ENCODE measurements at regions not wholly inside any gene's neighbourhood (a gene's known extent, or its start where the extent isn't known, plus 50 kb on each side); places are given as distances from the start of the nearest gene placed in this dataset.

GRCh38 chr12:125193376-125194152 lies 128.3 kb downstream of the AACS start:
- DNase-seq (ENCODE audit: low spot score in 2 of 2), result no peak

DNA sequence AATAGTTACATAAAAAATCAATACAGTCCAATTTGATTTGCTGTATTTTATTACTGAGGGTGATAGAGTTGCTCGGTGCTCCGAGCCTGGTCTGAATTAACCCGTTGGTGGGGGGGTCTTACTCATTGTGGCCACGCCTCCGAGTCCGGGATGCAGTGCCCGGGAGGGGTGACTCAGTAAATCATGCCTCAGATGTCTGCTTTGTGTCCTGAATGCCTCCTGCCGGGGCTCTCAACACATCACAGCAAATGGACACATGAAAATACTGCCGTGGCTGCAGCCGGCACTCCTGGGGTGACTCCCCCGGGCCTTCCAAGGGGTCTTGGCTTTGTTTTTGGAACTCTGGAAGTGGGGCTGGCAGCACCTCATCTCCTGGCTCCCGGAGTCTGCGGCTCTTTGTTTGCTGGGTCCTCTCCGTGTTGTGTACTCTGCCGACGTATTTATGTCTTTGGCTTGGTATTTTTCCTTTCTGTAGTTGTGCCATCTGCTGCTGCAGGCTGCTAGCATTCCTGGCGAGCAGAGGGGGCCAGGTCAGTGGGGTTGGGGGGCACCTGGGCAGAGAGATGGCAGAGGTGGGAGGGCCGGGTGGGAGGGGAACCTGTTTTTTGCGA lies 129.0 kb downstream of the AACS start:
- no peak for FAIRE-seq
- no peak for DNase-seq (ENCODE audit: low spot score in 2 of 2)

More at GRCh38 chr12:125193376-125194152, 128.3 kb downstream of the AACS start:
- no peak for FAIRE-seq

GRCh38 chr12:125194987-125195386 lies 129.8 kb downstream of the AACS start:
- DNase-seq (ENCODE audit: low spot score in 2 of 2) (no peak), FAIRE-seq (no peak)

- DNase-seq (ENCODE audit: low spot score in 2 of 2) (no peak), FAIRE-seq (no peak)
Measured at GRCh38 chr12:125197326-125197725, 132.1 kb downstream of the AACS start.

DNA sequence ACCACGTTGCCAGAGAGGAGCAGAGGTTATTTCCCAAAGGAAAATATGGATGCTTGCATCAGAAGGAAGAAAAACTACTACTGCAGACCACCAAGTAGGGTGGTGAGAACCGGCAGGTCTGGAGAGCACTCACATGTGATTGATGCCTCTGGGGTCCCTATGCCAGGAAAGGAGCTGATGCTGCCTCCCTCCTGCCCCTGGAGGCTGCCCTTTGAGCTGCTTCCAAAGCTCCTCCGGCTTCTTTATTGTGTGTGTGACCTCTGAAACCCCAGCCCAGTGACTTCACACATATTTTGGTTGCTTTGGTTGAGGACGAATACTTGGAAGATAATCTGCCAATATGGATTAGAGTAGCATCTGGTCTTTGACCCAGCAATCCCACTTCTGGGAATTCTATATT lies 133.4 kb downstream of the AACS start:
- no peak for DNase-seq (ENCODE audit: low spot score in 2 of 2)

DNA sequence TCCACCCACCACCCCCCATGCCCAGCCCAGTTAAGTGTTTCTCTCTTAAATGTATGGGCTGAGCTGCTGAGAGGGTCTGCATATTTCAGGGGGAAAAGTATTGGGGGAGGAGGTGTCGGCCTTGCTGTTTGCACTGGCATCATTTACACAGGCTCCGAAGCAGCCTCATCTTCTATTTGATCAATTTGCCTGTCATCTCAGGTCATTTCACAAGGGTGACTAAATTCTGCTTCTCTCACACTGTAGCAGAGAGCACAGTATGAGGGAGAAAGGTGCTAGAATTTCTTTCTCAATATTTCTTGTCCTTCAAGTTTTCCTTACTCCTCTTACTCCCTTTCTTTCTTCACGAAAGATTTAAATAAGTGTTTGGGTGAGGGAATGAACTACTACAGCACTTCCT lies 135.9 kb downstream of the AACS start:
- no peak for FAIRE-seq
- DNase-seq (ENCODE audit: low spot score in 2 of 2), result no peak

More for the DNA sequence above, 133.4 kb downstream of the AACS start:
- no peak for FAIRE-seq

- no peak for FAIRE-seq
Measured at GRCh38 chr12:125201940-125202339, 136.7 kb downstream of the AACS start.

GRCh38 chr12:125202421-125202820 lies 137.2 kb downstream of the AACS start:
- DNase-seq (ENCODE audit: low spot score in 2 of 2), result no peak

More at GRCh38 chr12:125201940-125202339, 136.7 kb downstream of the AACS start:
- DNase-seq (ENCODE audit: low spot score in 2 of 2), result no peak

DNA sequence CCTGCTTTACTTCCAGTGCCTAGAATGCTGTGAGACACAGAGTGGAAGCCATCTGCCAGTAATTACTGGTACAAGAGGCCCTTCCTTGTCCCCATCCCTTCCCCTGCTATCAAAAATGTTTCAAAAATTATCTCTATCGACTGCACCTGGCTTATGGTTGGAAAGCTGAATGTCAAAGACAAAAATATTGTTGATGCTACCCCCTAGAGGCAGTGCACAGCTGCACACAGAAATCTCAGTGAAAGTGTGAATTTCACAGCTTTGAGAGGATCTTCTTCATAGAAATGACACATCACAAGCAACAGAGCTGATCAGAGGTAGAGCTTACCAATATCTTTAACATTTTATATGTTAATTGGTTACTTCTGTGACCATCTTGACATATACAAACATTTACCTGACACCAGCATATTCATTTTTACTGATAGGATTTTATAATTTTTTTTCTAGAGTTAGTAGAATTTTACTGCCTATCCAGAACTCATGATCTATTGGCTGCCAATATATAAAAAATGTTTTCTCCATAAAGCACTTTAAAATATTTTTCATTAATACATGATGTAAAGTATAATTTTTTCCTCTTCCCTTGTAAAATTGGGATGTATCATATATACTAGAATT lies 138.0 kb downstream of the AACS start:
- FAIRE-seq, result no peak
- DNase-seq (ENCODE audit: low spot score in 2 of 2), result no peak

More at GRCh38 chr12:125202421-125202820, 137.2 kb downstream of the AACS start:
- FAIRE-seq, result no peak

- FAIRE-seq (no peak), DNase-seq (ENCODE audit: low spot score in 2 of 2) (no peak)
Measured at GRCh38 chr12:125205386-125205785, 140.2 kb downstream of the AACS start.

DNA sequence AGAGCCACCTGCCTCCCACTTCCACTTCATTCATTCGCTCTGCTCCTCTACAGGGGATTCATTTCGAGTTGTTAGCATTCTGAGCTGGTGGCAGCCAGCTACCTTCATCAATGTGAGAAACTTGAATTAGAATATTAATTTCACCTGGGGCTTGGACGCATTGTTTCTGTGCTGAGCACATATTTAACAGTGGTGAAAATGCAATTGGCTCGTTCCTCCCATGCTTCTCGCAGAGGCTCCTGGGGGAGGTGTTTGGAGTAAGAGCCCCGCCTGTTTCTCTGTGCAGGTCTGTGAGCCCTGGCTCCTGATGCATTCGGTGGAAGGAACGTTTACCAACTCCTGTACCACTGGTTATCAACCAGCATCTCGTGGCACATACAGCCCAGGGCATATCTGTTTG lies 141.5 kb downstream of the AACS start:
- FAIRE-seq (no peak), DNase-seq (ENCODE audit: low spot score in 2 of 2) (no peak)

GRCh38 chr12:125208334-125208733 lies 143.1 kb downstream of the AACS start:
- DNase-seq (ENCODE audit: low spot score in 2 of 2) (no peak), FAIRE-seq (no peak)

- DNase-seq (ENCODE audit: low spot score in 2 of 2) (no peak), FAIRE-seq (no peak)
Measured at GRCh38 chr12:125208942-125209341, 143.7 kb downstream of the AACS start.

DNA sequence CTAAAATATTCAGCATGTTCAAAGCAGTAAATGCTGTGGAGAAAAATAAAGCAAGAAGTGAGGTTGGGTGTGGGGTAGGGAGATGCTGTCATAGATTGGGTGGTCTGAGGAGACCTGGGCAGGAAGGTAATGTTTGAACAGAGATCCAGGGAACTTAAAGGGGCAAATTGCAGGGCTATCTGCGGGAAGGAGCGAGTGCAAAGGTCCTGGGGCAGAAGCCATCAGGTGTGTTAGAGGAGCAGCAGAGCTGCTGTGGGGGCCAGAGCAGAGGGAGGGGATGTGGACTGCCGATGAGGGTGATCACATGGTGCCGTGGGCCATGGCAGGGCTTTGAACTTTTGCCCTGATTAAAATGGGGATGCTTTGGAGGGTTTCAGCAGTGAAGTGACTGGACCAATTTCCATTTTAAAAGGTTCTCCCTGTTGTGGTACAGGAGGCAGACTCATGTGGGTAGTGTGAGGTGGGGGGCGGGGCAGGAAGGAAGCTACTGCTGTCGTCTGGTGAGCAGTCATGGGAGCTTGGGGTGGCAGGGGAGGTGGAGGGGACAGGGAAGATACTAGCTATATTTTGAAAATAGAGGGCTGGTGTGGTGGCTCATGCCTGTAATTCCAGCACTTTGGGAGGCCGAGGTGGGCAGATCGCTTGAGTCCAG lies 145.0 kb downstream of the AACS start:
- no peak for DNase-seq (ENCODE audit: low spot score in 2 of 2)
- FAIRE-seq, result no peak

GRCh38 chr12:125211464-125211863 lies 146.2 kb downstream of the AACS start:
- DNase-seq (ENCODE audit: low spot score in 2 of 2) (no peak), FAIRE-seq (no peak)

GRCh38 chr12:125214289-125214688 lies 149.1 kb downstream of the AACS start:
- FAIRE-seq, result no peak
- no peak for DNase-seq (ENCODE audit: low spot score in 2 of 2)

GRCh38 chr12:125216756-125217155 lies 151.5 kb downstream of the AACS start:
- FAIRE-seq (no peak), DNase-seq (ENCODE audit: low spot score in 2 of 2) (no peak)

GRCh38 chr12:125217308-125217707 lies 152.1 kb downstream of the AACS start:
- DNase-seq (ENCODE audit: low spot score in 2 of 2) (no peak), FAIRE-seq (no peak)

DNA sequence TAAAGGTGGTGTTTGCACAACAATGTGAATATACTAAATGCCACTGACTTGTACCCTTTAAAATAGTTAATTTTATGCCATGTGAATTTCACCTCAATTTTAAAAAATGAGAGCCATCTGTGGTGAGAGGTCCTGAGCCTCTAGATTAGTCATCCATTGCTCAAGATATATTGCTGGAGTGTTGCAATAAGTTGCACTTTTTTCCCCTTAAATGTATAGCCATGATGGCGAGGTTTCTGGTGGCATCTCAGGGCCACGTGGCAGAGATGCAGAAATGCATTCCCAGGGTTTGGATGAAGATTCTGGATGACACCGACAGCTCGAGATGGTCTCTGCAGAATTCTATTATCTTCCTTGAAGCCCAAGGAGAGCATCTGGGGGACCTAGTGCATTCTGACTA lies 153.7 kb downstream of the AACS start:
- DNase-seq (ENCODE audit: low spot score in 2 of 2), result no peak
- no peak for FAIRE-seq

- DNase-seq (ENCODE audit: low spot score in 2 of 2), result no peak
- FAIRE-seq, result no peak
Measured at GRCh38 chr12:125220404-125221273, 155.4 kb downstream of the AACS start.

Measured in frontal cortex (tissue), 3 donors.